MM.1S (cell line): ENCODE measurements at regions not wholly inside any gene's neighbourhood (a gene's known extent, or its start where the extent isn't known, plus 50 kb on each side); places are given as distances from the start of the nearest gene placed in this dataset.

Experiments used
- DNase-seq: peaks from one replicate; pipeline ENCODE4 v3.0.0-alpha.2; 2015
- H2AFZ ChIP-seq: fragments of 300-600 bp; sonication (generic); 2 replicates; pipeline ENCODE4 v1.6.0; 2016; ENCODE audit warnings: antibody characterized with exemption, low read length
- H3F3A ChIP-seq: fragments of 300-600 bp; sonication (generic); 2 replicates; pipeline ENCODE4 v1.6.1; 2016; ENCODE audit warnings: mild to moderate bottlenecking, antibody characterized with exemption, low read length, moderate library complexity, mixed read lengths; ENCODE audit not compliant: insufficient read depth
- H3K27ac ChIP-seq: fragments of 300-600 bp; sonication (generic); 2 replicates; pipeline ENCODE4 v1.5.1; 2016; ENCODE audit warnings: mild to moderate bottlenecking, low read length
- H3K27me3 ChIP-seq: fragments of 300-600 bp; sonication (generic); replicated peaks from 2 replicates; pipeline ENCODE4 v1.6.0; 2016; ENCODE audit warnings: low read length; ENCODE audit not compliant: insufficient read depth
- H3K36me3 ChIP-seq: fragments of 300-600 bp; sonication (generic); replicated peaks from 2 replicates; pipeline ENCODE4 v1.6.1; 2016; ENCODE audit warnings: mild to moderate bottlenecking, low read length, mixed read lengths; ENCODE audit not compliant: insufficient read depth
- H3K4me1 ChIP-seq: fragments of 300-600 bp; sonication (generic); 2 replicates; pipeline ENCODE4 v1.6.1; 2016; ENCODE audit warnings: low read length, mixed read lengths
- H3K4me2 ChIP-seq: fragments of 300-600 bp; sonication (generic); 2 replicates; pipeline ENCODE4 v1.6.0; 2016; ENCODE audit warnings: low read depth, low read length
- H3K4me3 ChIP-seq: fragments of 300-600 bp; sonication (generic); 2 replicates; pipeline ENCODE4 v1.5.1; 2016; ENCODE audit warnings: low read length, mixed read lengths
- H3K79me2 ChIP-seq: fragments of 300-600 bp; sonication (generic); 2 replicates; pipeline ENCODE4 v1.6.1; 2016; ENCODE audit warnings: mixed run types, low read length, mixed read lengths
- H3K9ac ChIP-seq: fragments of 300-600 bp; sonication (generic); 2 replicates; pipeline ENCODE4 v1.6.1; 2016; ENCODE audit warnings: low read length, mixed read lengths
- H3K9me2 ChIP-seq: fragments of 300-600 bp; sonication (generic); replicated peaks from 2 replicates; pipeline ENCODE4 v1.6.1; 2016; ENCODE audit warnings: mild to moderate bottlenecking, low read length, mixed read lengths; ENCODE audit not compliant: insufficient read depth
- H3K9me3 ChIP-seq: fragments of 300-600 bp; sonication (generic); replicated peaks from 2 replicates; pipeline ENCODE4 v1.6.1; 2016; ENCODE audit warnings: mild to moderate bottlenecking, low read length, mixed read lengths; ENCODE audit not compliant: insufficient read depth
- H4K20me1 ChIP-seq: fragments of 300-600 bp; sonication (generic); 2 replicates; pipeline ENCODE4 v1.6.1; 2016; ENCODE audit warnings: mild to moderate bottlenecking, low read length, moderate library complexity, mixed read lengths; ENCODE audit not compliant: insufficient read depth
- EZH2 ChIP-seq: fragments of 300-600 bp; sonication (generic); optimal IDR thresholded peaks from 2 replicates; pipeline ENCODE3; 2017; ENCODE audit warnings: low read depth, mild to moderate bottlenecking, antibody characterized with exemption, low read length, mixed read lengths
- EZH2phosphoT487 ChIP-seq: fragments of 300-600 bp; sonication (generic); IDR thresholded peaks from 2 replicates; pipeline ENCODE4 v1.6.1; 2018; ENCODE audit warnings: antibody characterized with exemption, low read length
- TF ChIP-seq, protein P1 (sequence below): fragments of 300-600 bp; sonication (generic); IDR thresholded peaks from 2 replicates; pipeline ENCODE4 v1.5.1; 2016; ENCODE audit warnings: antibody characterized with exemption, low read length, mixed read lengths

DNA sequence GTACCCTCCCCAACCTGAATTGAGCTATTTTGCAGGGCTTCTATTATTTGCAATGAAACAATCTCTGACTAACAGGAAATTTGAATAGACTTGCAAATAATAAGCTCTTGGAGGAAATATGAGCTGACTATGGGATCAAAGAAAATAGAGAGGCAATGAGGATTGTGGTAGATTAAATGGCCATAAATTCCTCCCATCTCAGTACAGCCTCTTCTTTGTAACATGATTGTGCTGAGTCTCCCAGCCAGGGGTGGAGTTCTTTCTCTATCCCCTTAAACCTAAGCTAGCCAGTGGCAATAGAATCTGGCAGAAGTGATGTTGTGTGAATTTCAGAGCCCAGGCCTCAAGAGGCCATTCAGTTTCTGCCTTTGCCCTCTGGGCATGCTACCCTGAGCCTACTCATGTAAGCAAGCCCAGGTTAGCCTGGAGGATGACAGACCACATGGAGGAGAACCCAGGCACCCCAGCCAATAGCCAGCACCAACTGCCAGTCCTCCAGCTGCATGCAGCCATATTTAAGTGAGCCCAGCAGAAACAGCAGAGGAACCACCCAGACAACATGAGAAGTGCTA, 86.8 kb upstream of the TP53I11 start:
- H3K4me2 ChIP-seq = no peak overlapping the region
- H3K27me3 ChIP-seq = no peaks in the 10 kb centered on the region
- H3K4me1 ChIP-seq = peaks cover 7% of the 10 kb centered on the region
- no peaks in the 10 kb centered on the region for H3K36me3 ChIP-seq
- DNase-seq = no peak
- no peak overlapping the region for H2AFZ ChIP-seq
- H3K9ac ChIP-seq = no peak overlapping the region
- H3K9me2 ChIP-seq = no peaks in the 10 kb centered on the region
- no peak overlapping the region for H3K4me3 ChIP-seq
- no peaks in the 10 kb centered on the region for H3K79me2 ChIP-seq
- H3F3A ChIP-seq = no peaks in the 10 kb centered on the region
- H3K27ac ChIP-seq = no peak overlapping the region
- no peaks in the 10 kb centered on the region for H3K9me3 ChIP-seq
- H4K20me1 ChIP-seq = no peaks in the 10 kb centered on the region
- no peak for TF ChIP-seq EZH2phosphoT487

DNA sequence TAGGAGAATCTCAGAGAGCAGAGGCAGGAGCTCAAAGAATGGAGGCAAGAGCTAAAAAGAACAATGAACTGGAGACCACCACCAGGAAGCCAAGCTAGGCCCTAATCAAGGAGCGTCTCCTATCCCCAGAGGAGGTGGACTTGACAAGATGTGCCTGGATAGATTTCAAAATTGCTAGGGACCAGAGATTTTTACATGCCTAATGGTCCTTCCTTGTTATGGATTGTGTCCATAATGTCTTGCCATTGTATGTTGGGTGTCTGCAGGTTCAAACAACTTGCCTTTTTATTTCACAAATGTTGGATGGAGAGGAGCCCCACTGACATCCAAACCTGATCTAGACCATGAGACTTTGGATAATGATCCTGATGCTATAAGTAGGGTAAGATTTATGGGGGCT, 88.2 kb upstream of the TP53I11 start:
- Histone ChIP-seq H3K79me2 (no peaks in the 10 kb centered on the region), H3F3A (no peaks in the 10 kb centered on the region), H3K9me2 (no peaks in the 10 kb centered on the region), H2AFZ (no peak overlapping the region), H4K20me1 (no peaks in the 10 kb centered on the region), H3K9ac (no peak overlapping the region), H3K36me3 (no peaks in the 10 kb centered on the region), H3K27ac (no peak overlapping the region), H3K4me2 (no peak overlapping the region), H3K27me3 (no peaks in the 10 kb centered on the region), H3K9me3 (no peaks in the 10 kb centered on the region), H3K4me3 (no peak overlapping the region), H3K4me1 (no peaks in the 10 kb centered on the region)
- no peak for TF ChIP-seq EZH2
- TF ChIP-seq, protein P1, sequence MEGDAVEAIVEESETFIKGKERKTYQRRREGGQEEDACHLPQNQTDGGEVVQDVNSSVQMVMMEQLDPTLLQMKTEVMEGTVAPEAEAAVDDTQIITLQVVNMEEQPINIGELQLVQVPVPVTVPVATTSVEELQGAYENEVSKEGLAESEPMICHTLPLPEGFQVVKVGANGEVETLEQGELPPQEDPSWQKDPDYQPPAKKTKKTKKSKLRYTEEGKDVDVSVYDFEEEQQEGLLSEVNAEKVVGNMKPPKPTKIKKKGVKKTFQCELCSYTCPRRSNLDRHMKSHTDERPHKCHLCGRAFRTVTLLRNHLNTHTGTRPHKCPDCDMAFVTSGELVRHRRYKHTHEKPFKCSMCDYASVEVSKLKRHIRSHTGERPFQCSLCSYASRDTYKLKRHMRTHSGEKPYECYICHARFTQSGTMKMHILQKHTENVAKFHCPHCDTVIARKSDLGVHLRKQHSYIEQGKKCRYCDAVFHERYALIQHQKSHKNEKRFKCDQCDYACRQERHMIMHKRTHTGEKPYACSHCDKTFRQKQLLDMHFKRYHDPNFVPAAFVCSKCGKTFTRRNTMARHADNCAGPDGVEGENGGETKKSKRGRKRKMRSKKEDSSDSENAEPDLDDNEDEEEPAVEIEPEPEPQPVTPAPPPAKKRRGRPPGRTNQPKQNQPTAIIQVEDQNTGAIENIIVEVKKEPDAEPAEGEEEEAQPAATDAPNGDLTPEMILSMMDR = no peak
- TF ChIP-seq EZH2phosphoT487 = no peak
- DNase-seq = no peak

DNA sequence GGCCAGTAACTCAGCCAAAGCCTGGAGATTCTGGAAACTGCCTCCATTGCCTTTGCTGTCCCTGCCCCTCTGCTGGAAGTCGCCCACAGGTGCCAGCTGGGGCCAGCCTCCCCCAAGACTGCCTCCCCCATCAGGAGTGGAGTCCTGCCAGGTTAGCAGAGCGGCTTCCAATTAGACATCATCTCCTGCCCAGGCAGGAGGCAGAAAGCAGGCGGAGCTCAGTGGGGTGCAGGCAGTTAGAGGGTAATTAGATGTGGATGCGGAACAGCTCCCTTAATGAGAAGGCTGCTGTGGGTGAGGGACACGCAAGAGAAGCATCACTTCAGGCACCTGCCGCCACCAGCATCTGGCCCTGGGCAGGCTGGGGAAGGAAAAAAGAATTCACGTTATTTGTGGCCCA, 90.9 kb upstream of the TP53I11 start:
- Histone ChIP-seq H3K4me1 (no peaks in the 10 kb centered on the region), H3K27ac (no peak overlapping the region), H3K9ac (no peak overlapping the region), H4K20me1 (no peaks in the 10 kb centered on the region), H3K4me3 (no peak overlapping the region), H3F3A (no peaks in the 10 kb centered on the region), H2AFZ (no peak overlapping the region), H3K9me2 (no peaks in the 10 kb centered on the region), H3K36me3 (no peaks in the 10 kb centered on the region), H3K79me2 (no peaks in the 10 kb centered on the region), H3K4me2 (no peak overlapping the region), H3K9me3 (no peaks in the 10 kb centered on the region), H3K27me3 (no peaks in the 10 kb centered on the region)
- DNase-seq = no peak
- TF ChIP-seq EZH2phosphoT487 = no peak
- TF ChIP-seq EZH2 = no peak
- TF ChIP-seq, protein P1 = no peak

DNA sequence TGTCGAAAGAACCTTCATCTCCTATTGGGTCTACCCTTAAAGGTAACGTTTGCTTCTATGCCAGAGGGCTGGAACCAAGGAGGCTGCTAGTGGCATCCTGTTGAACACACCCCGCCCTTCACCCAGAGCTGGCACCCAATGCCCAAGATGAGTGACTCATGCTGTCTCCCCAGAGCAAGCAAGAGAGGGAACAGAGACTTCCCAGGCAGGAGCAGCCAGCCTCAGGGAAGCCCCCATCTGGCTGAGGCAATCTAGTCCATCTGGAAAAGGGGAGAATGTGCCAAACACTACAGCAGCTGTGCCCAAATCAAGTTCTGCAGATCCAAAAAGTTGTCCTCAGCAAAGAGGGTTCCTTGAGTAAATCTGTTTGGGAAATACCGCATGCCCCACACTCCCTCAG, 91.9 kb upstream of the TP53I11 start:
- H4K20me1 ChIP-seq = no peaks in the 10 kb centered on the region
- no peaks in the 10 kb centered on the region for H3K4me1 ChIP-seq
- H3K4me3 ChIP-seq = no peak overlapping the region
- no peaks in the 10 kb centered on the region for H3K79me2 ChIP-seq
- no peak overlapping the region for H2AFZ ChIP-seq
- no peaks in the 10 kb centered on the region for H3K9me2 ChIP-seq
- H3K36me3 ChIP-seq = no peaks in the 10 kb centered on the region
- H3F3A ChIP-seq = no peaks in the 10 kb centered on the region
- no peak for TF ChIP-seq EZH2phosphoT487
- TF ChIP-seq EZH2 = no peak
- TF ChIP-seq, protein P1 = no peak
- H3K9ac ChIP-seq = no peak overlapping the region
- no peak for DNase-seq
- no peak overlapping the region for H3K4me2 ChIP-seq
- no peaks in the 10 kb centered on the region for H3K27me3 ChIP-seq
- no peak overlapping the region for H3K27ac ChIP-seq
- no peaks in the 10 kb centered on the region for H3K9me3 ChIP-seq
